NT2/D1 (cell line): ENCODE measurements at regions not wholly inside any gene's neighbourhood (a gene's known extent, or its start where the extent isn't known, plus 50 kb on each side); places are given as distances from the start of the nearest gene placed in this dataset.

Source experiments
- SUZ12 ChIP-seq: IDR thresholded peaks from 2 replicates; pipeline ENCODE4 v1.6.1; 2011; ENCODE audit not compliant: insufficient read length, insufficient read depth; ENCODE audit errors: extremely low read depth
- YY1 ChIP-seq: IDR thresholded peaks from 2 replicates; pipeline ENCODE4 v1.6.1; 2011; ENCODE audit not compliant: insufficient read length, insufficient read depth
- ZNF274 ChIP-seq: IDR thresholded peaks from 2 replicates; pipeline ENCODE4 v1.6.1; 2011; ENCODE audit warnings: mild to moderate bottlenecking, low read depth, low read length

DNA sequence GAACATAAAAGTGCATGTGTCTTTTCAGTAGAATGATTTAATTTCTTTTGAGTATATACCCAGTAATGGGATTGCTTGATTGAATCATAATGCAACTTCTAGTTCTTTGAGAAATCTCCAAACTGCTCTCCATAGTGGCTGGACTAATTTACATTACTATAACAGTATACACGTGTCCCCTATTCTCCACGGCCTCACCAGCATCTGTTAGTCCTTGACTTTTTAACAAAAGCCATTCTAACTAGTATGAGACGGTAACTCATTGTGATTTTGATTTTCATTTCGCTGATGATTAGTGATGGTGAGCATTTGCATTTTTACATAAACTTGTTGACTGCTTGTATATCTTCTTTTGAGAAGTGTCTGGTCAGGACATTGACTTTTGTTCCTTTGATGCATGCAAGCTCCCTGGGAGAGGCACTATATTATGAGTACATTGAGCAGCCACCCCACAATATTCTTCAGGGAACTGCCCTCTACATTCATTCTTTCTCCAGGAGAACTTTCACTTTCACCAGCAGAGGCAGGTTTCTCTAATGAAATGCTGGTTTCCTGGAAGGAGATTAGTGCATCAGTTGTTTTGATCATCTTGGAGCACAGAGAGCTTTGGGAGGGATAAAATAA lies 51.9 kb upstream of the LPGAT1 start:
- TF ChIP-seq YY1 (no peak), ZNF274 (no peak), SUZ12 (no peak)
